Gastrocnemius medialis (tissue), 4 donors: ENCODE measurements at regions not wholly inside any gene's neighbourhood (a gene's known extent, or its start where the extent isn't known, plus 50 kb on each side); places are given as distances from the start of the nearest gene placed in this dataset.
A peak's percentile ranks its signal among the peaks of the same experiment; 100 is the strongest.

Experiments
- ATAC-seq, 2 donors: fragments of 150-250 bp; one replicate each; pipeline ENCODE4 v1.9.1; 2016
- DNase-seq, 2 donors: peaks; one replicate each; pipeline ENCODE4 v3.0.0-alpha.2; 2019
- H3K27ac ChIP-seq, 4 donors: fragments of 200-600 bp; sonication (generic); 1 replicate in 1 of 4; 2 replicates in 3 of 4; pipeline ENCODE4 v1.5.1; 2016 to 2018; ENCODE audit warnings: mild to moderate bottlenecking in 2 of 4, moderate library complexity in 1 of 4
- H3K27me3 ChIP-seq, 3 donors: fragments of 200-600 bp; sonication (generic) in 2 of 3; 1 replicate in 1 of 3; 2 replicates in 2 of 3; pipeline versions ENCODE4 v1.5.1 to v1.6.0; 2016 to 2019; ENCODE audit warnings: mild to moderate bottlenecking in 1 of 3, moderate library complexity in 1 of 3
- H3K36me3 ChIP-seq, 2 donors: fragments of 200-600 bp; sonication (generic) in 1 of 2; one replicate each; pipeline ENCODE4 v1.5.1; 2017 to 2018
- H3K4me1 ChIP-seq, 2 donors: fragments of 200-600 bp; sonication (generic) in 1 of 2; one replicate each; pipeline ENCODE4 v1.5.1; 2016 to 2017; ENCODE audit warnings: mild to moderate bottlenecking in 2 of 2
- H3K4me3 ChIP-seq, 4 donors: fragments of 200-600 bp; sonication (generic) in 3 of 4; 1 replicate in 1 of 4; 2 replicates in 3 of 4; pipeline ENCODE4 v1.5.1; 2016 to 2019; ENCODE audit warnings: mild to moderate bottlenecking in 2 of 4
- H3K9me3 ChIP-seq, 3 donors: fragments of 200-600 bp; sonication (generic) in 2 of 3; 1 replicate in 1 of 3; 2 replicates in 2 of 3; pipeline ENCODE4 v1.5.1; 2016 to 2019
- CTCF ChIP-seq, 5 experiments: fragments of 450-650 bp in 3 of 5; fragments of 200-600 bp in 2 of 5; sonication (generic) in 2 of 5; IDR thresholded peaks in 4 of 5; conservative IDR thresholded peaks in 1 of 5; 1 replicate in 4 of 5; 2 replicates in 1 of 5; pipeline ENCODE4 v1.5.1; 2016 to 2019; ENCODE audit warnings: antibody characterized with exemption in 5 of 5, mild to moderate bottlenecking in 3 of 5, moderate library complexity in 3 of 5
- POLR2A ChIP-seq, 2 donors: fragments of 450-650 bp; IDR thresholded peaks; one replicate each; pipeline ENCODE4 v1.6.1; 2017; ENCODE audit warnings: antibody characterized with exemption in 2 of 2, mild to moderate bottlenecking in 2 of 2, moderate library complexity in 2 of 2
- in situ Hi-C, 4 donors: fragments of 200-750 bp; cut with MboI; loops; one replicate each; pipeline versions ENCODE4 v1.15.0 to v1.8.0; 2017; ENCODE audit warnings: low sequenced_read_pairs in 4 of 4
- intact Hi-C: fragments of 100-400 bp; cut with DNase I; formaldehyde crosslinking; loops from one replicate; pipeline ENCODE4 v1.15.1; 2023; ENCODE audit warnings: low total_unique reads

DNA sequence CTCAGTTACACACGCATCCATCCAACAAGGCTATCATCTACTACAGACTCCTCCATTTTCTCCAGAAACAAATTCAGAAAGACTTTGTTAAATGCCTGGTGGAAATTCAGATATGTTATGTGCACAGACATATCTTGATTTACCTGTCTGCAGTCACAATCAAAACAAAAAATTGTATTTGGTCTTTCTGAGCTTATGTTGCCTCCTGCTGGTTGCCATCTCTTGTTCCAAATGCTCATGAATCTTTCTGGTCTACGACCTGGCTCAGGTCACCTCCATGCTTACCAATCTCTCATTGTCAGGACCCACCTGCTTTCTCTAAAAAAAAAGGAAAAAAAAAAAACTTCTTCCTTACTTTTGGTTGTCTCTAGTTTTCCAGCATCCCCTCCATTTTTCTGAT, 169.2 kb upstream of the PLXNC1 start:
- in situ Hi-C loops (loop anchor here in 3 of 4 donors (10.0 to 25.0 kb wide), 2 partner anchors 414 to 417 kb away; partner anchors contain the start of gene SOCS2 (in 2 of the 3)), intact Hi-C loops (loop anchor here (2.0 to 10.0 kb wide), 3 partner anchors 212 to 474 kb away; no protein-coding TSS in a partner anchor)
- H3K9me3 ChIP-seq = no peaks in the 10 kb centered on the region
- no peak for ATAC-seq
- H3K4me3 ChIP-seq = no peak overlapping the region
- H3K4me1 ChIP-seq = peaks cover 4 to 13% of the 10 kb centered on the region in 2 donors
- DNase-seq = no peak
- no peaks in the 10 kb centered on the region for H3K36me3 ChIP-seq
- no peaks in the 10 kb centered on the region for H3K27me3 ChIP-seq
- H3K27ac ChIP-seq = peak overlapping the region in 1 of 4 donors; percentile 15
- TF ChIP-seq CTCF (IDR thresholded peaks at IDR 0.05 in 4 of 5, conservative IDR thresholded peaks at IDR 0.05 in 1 of 5) (peak in 4 of 5 experiments; percentile 35 to 48 (median 42)), POLR2A (IDR thresholded peaks at IDR 0.05) (no peak)

- DNase-seq = no peak
- no peak for ATAC-seq
- Histone ChIP-seq H3K27ac (no peak overlapping the region), H3K4me3 (no peak overlapping the region), H3K9me3 (no peaks in the 10 kb centered on the region), H3K27me3 (no peaks in the 10 kb centered on the region), H3K36me3 (no peaks in the 10 kb centered on the region), H3K4me1 (peaks cover 0 to 4% of the 10 kb centered on the region in 2 donors)
- intact Hi-C loops (no loop called here), in situ Hi-C loops (loop anchor here in 2 of 4 donors (5.0 to 25.0 kb wide), 2 partner anchors 92 to 418 kb away; partner anchors contain the start of gene SOCS2 (in 2 of the 2))
- TF ChIP-seq CTCF (IDR thresholded peaks at IDR 0.05 in 4 of 5, conservative IDR thresholded peaks at IDR 0.05 in 1 of 5) (no peak), POLR2A (IDR thresholded peaks at IDR 0.05) (no peak)
Measured at GRCh38 chr12:93980711-93981110, 167.7 kb upstream of the PLXNC1 start.

GRCh38 chr12:93981411-93981810, 167.0 kb upstream of the PLXNC1 start:
- H3K36me3 ChIP-seq = no peaks in the 10 kb centered on the region
- no peaks in the 10 kb centered on the region for H3K9me3 ChIP-seq
- peaks cover 0 to 4% of the 10 kb centered on the region in 2 donors for H3K4me1 ChIP-seq
- no peak overlapping the region for H3K27ac ChIP-seq
- H3K4me3 ChIP-seq = no peak overlapping the region
- intact Hi-C loops = no loop called here
- DNase-seq (no peak), ATAC-seq (no peak)
- in situ Hi-C loops = loop anchor here in 2 of 4 donors (5.0 to 25.0 kb wide), 2 partner anchors 91 to 419 kb away; partner anchors contain the start of gene SOCS2 (in 2 of the 2)
- H3K27me3 ChIP-seq = no peaks in the 10 kb centered on the region
- TF ChIP-seq POLR2A (IDR thresholded peaks at IDR 0.05) (no peak), CTCF (IDR thresholded peaks at IDR 0.05 in 4 of 5, conservative IDR thresholded peaks at IDR 0.05 in 1 of 5) (no peak)

GRCh38 chr12:93982771-93983315, 165.5 kb upstream of the PLXNC1 start:
- intact Hi-C loops (no loop called here), in situ Hi-C loops (loop anchor here in 2 of 4 donors (5.0 to 25.0 kb wide), 2 partner anchors 89 to 421 kb away; partner anchors contain the start of gene SOCS2 (in 2 of the 2))
- peak; percentile 65 to 80 for ATAC-seq

More at GRCh38 chr12:93982771-93983315, 165.5 kb upstream of the PLXNC1 start:
- Histone ChIP-seq H3K4me1 (peaks cover 0 to 4% of the 10 kb centered on the region in 2 donors), H3K4me3 (no peak overlapping the region), H3K9me3 (no peaks in the 10 kb centered on the region), H3K36me3 (no peaks in the 10 kb centered on the region), H3K27ac (peak overlapping the region in 2 of 4 donors; percentile 1 to 15), H3K27me3 (no peaks in the 10 kb centered on the region)
- peak in 1 of 2 donors; percentile 24 for DNase-seq
- TF ChIP-seq POLR2A (IDR thresholded peaks at IDR 0.05) (no peak), CTCF (IDR thresholded peaks at IDR 0.05 in 4 of 5, conservative IDR thresholded peaks at IDR 0.05 in 1 of 5) (no peak)
